ENCODE measurements at regions not wholly inside any gene's neighbourhood (a gene's known extent, or its start where the extent isn't known, plus 50 kb on each side); places are given as distances from the start of the nearest gene placed in this dataset.

DNA sequence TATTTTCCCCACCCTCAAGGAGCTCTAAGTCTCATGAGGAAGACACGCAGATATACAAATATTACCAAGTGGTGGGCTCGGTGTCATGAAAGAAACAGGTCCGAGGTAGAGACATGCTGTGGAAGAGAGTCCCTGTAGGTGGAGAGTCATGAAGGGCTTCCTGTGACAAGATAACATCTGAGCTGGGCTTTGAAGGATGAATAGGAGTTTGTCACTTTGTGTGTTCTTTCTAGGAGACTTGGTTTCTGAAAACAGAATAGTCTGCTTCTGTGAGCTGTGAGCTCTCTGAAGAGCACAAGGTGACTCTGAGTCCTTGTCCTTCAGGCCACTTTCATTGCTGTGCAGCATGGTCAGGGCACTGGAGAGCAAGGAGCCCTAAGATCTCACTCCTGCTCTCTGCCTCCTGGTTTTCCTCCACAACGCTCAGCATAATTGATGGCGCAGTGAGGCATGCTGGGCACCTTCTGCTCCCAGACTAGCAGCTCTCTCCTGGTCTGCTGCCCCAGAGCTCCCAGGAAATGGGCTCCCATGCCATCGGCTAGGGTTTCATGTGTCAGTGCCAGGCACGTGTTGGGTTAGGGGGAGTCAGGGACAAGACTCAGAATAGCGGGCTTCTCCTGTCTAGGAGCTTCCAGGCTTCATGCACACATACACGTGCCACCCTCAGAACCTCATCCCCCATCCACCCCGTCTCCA is 209.9 kb upstream of the CSF3R start:
- TF ChIP-seq, protein P1, sequence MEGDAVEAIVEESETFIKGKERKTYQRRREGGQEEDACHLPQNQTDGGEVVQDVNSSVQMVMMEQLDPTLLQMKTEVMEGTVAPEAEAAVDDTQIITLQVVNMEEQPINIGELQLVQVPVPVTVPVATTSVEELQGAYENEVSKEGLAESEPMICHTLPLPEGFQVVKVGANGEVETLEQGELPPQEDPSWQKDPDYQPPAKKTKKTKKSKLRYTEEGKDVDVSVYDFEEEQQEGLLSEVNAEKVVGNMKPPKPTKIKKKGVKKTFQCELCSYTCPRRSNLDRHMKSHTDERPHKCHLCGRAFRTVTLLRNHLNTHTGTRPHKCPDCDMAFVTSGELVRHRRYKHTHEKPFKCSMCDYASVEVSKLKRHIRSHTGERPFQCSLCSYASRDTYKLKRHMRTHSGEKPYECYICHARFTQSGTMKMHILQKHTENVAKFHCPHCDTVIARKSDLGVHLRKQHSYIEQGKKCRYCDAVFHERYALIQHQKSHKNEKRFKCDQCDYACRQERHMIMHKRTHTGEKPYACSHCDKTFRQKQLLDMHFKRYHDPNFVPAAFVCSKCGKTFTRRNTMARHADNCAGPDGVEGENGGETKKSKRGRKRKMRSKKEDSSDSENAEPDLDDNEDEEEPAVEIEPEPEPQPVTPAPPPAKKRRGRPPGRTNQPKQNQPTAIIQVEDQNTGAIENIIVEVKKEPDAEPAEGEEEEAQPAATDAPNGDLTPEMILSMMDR (IDR thresholded peaks at IDR 0.05): no peak
- TF ChIP-seq POLR2A (IDR thresholded peaks at IDR 0.05) (no peak), POLR2AphosphoS5 (IDR thresholded peaks at IDR 0.05) (no peak)

Measured in prostate gland (tissue), 2 donors.